ENCODE measurements at regions not wholly inside any gene's neighbourhood (a gene's known extent, or its start where the extent isn't known, plus 50 kb on each side); places are given as distances from the start of the nearest gene placed in this dataset.

GRCh38 chr5:24783596-24783995 is 138.8 kb upstream of the CDH10 start:
- DNase-seq (ENCODE audit: low read depth, low spot score), result no peak
- Histone ChIP-seq H3K9me3 (ENCODE audit: low read depth, low read length) (no peaks in the 10 kb centered on the region), H3K4me3 (no peak overlapping the region), H3K36me3 (ENCODE audit: insufficient read depth, low read length) (no peaks in the 10 kb centered on the region), H3K27ac (no peak overlapping the region), H3K9ac (ENCODE audit: insufficient read length) (no peak overlapping the region)
- TF ChIP-seq POLR2AphosphoS5 (IDR thresholded peaks at IDR 0.05; ENCODE audit: borderline replicate concordance, low read depth, low read length) (no peak), EZH2 (IDR thresholded peaks at IDR 0.05) (no peak), FOXP2 (optimal IDR thresholded peaks at IDR 0.05; ENCODE audit: control extremely low read depth, extremely low read length, insufficient read depth) (no peak)

- Histone ChIP-seq H3K9ac (ENCODE audit: insufficient read length) (no peak overlapping the region), H3K27ac (no peak overlapping the region), H3K9me3 (ENCODE audit: low read depth, low read length) (no peaks in the 10 kb centered on the region), H3K36me3 (ENCODE audit: insufficient read depth, low read length) (no peaks in the 10 kb centered on the region), H3K4me3 (no peak overlapping the region)
- no peak for TF ChIP-seq POLR2AphosphoS5 (IDR thresholded peaks at IDR 0.05; ENCODE audit: borderline replicate concordance, low read depth, low read length)
- TF ChIP-seq FOXP2 (optimal IDR thresholded peaks at IDR 0.05; ENCODE audit: control extremely low read depth, extremely low read length, insufficient read depth), result no peak
- no peak for TF ChIP-seq EZH2 (IDR thresholded peaks at IDR 0.05)
- DNase-seq (ENCODE audit: low read depth, low spot score), result no peak
Measured at GRCh38 chr5:24777392-24777791, 132.6 kb upstream of the CDH10 start.

DNA sequence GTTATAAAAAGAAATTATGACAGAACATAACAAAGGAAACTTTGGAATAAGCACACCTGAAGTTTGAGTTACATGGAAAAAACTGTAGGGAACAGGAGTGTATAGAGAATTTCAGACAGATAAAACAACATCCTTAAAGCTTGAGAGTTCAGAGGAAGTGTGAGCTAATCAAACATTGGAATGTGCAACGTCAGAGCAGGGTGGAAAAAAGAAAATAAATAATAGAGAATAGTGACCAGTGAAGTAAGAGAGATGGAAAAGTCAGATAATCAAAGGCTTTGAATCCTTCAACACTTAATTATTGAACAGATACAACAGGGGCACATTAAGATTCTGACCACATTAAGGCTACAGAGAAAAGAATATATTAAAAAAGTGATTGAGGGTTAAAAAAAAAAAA is 128.5 kb upstream of the CDH10 start:
- H3K4me3 ChIP-seq, result no peak overlapping the region
- H3K9ac ChIP-seq (ENCODE audit: insufficient read length), result no peak overlapping the region
- H3K9me3 ChIP-seq (ENCODE audit: low read depth, low read length), result no peaks in the 10 kb centered on the region
- H3K36me3 ChIP-seq (ENCODE audit: insufficient read depth, low read length), result no peaks in the 10 kb centered on the region
- TF ChIP-seq EZH2 (IDR thresholded peaks at IDR 0.05), result no peak
- TF ChIP-seq FOXP2 (optimal IDR thresholded peaks at IDR 0.05; ENCODE audit: control extremely low read depth, extremely low read length, insufficient read depth), result no peak
- TF ChIP-seq POLR2AphosphoS5 (IDR thresholded peaks at IDR 0.05; ENCODE audit: borderline replicate concordance, low read depth, low read length), result no peak
- H3K27ac ChIP-seq, result no peak overlapping the region
- no peak for DNase-seq (ENCODE audit: low read depth, low spot score)

DNA sequence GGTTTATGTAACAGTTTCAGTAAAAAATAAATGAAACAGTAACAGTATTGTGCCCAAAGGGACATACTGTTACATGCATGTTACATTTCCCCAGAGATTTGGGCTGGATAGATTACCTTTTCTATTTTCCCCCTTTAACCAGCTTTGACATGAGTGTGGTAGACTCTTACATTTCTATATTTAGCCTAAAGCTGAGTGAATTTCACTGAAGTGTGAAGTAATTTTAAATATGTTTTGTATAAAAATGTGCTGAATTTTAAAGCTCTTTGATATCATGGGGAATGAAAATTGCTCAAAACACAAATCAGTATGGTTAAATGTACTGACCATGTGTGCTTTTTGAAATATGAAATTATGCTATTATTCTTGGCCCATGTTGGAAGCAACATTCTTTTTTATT is 122.3 kb upstream of the CDH10 start:
- DNase-seq (ENCODE audit: low read depth, low spot score), result no peak
- Histone ChIP-seq H3K36me3 (ENCODE audit: insufficient read depth, low read length) (no peaks in the 10 kb centered on the region), H3K9me3 (ENCODE audit: low read depth, low read length) (no peaks in the 10 kb centered on the region), H3K4me3 (no peak overlapping the region), H3K27ac (no peak overlapping the region), H3K9ac (ENCODE audit: insufficient read length) (no peak overlapping the region)
- no peak for TF ChIP-seq POLR2AphosphoS5 (IDR thresholded peaks at IDR 0.05; ENCODE audit: borderline replicate concordance, low read depth, low read length)
- TF ChIP-seq EZH2 (IDR thresholded peaks at IDR 0.05), result no peak
- no peak for TF ChIP-seq FOXP2 (optimal IDR thresholded peaks at IDR 0.05; ENCODE audit: control extremely low read depth, extremely low read length, insufficient read depth)

- Histone ChIP-seq H3K27ac (no peak overlapping the region), H3K9me3 (ENCODE audit: low read depth, low read length) (no peaks in the 10 kb centered on the region), H3K9ac (ENCODE audit: insufficient read length) (no peak overlapping the region), H3K36me3 (ENCODE audit: insufficient read depth, low read length) (no peaks in the 10 kb centered on the region), H3K4me3 (no peak overlapping the region)
- TF ChIP-seq POLR2AphosphoS5 (IDR thresholded peaks at IDR 0.05; ENCODE audit: borderline replicate concordance, low read depth, low read length) (no peak), FOXP2 (optimal IDR thresholded peaks at IDR 0.05; ENCODE audit: control extremely low read depth, extremely low read length, insufficient read depth) (no peak), EZH2 (IDR thresholded peaks at IDR 0.05) (no peak)
- DNase-seq (ENCODE audit: low read depth, low spot score), result no peak
Measured at GRCh38 chr5:24765219-24765618, 120.4 kb upstream of the CDH10 start.

- TF ChIP-seq POLR2AphosphoS5 (IDR thresholded peaks at IDR 0.05; ENCODE audit: borderline replicate concordance, low read depth, low read length) (no peak), FOXP2 (optimal IDR thresholded peaks at IDR 0.05; ENCODE audit: control extremely low read depth, extremely low read length, insufficient read depth) (no peak), EZH2 (IDR thresholded peaks at IDR 0.05) (no peak)
- no peak overlapping the region for H3K4me3 ChIP-seq
- no peak overlapping the region for H3K27ac ChIP-seq
- no peak overlapping the region for H3K9ac ChIP-seq (ENCODE audit: insufficient read length)
- no peaks in the 10 kb centered on the region for H3K36me3 ChIP-seq (ENCODE audit: insufficient read depth, low read length)
- no peak for DNase-seq (ENCODE audit: low read depth, low spot score)
- no peaks in the 10 kb centered on the region for H3K9me3 ChIP-seq (ENCODE audit: low read depth, low read length)
Measured at GRCh38 chr5:24750355-24750754, 105.6 kb upstream of the CDH10 start.

DNA sequence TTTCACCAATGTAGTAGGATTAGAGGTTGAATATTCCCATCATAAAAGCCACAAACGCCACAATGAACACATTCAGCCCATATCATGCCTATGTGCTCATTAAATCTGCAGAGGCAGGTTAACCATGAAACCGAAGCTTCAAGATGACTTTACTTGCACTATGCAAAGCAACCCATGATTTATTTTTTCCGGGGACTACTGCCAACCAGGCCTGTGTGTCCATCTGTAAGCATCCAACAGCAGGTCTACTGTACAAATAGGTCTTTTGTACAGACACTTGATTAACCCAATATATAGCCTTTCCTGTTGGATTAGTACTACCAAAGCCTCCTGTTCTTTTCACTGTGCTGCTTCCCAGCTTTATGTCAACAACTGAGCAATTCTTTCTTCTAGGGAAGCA is 104.9 kb upstream of the CDH10 start:
- H3K36me3 ChIP-seq (ENCODE audit: insufficient read depth, low read length), result no peaks in the 10 kb centered on the region
- no peak overlapping the region for H3K9ac ChIP-seq (ENCODE audit: insufficient read length)
- H3K9me3 ChIP-seq (ENCODE audit: low read depth, low read length), result no peaks in the 10 kb centered on the region
- H3K4me3 ChIP-seq, result no peak overlapping the region
- TF ChIP-seq EZH2 (IDR thresholded peaks at IDR 0.05) (no peak), FOXP2 (optimal IDR thresholded peaks at IDR 0.05; ENCODE audit: control extremely low read depth, extremely low read length, insufficient read depth) (no peak), POLR2AphosphoS5 (IDR thresholded peaks at IDR 0.05; ENCODE audit: borderline replicate concordance, low read depth, low read length) (no peak)
- no peak overlapping the region for H3K27ac ChIP-seq
- no peak for DNase-seq (ENCODE audit: low read depth, low spot score)

GRCh38 chr5:24747327-24747726 is 102.5 kb upstream of the CDH10 start:
- TF ChIP-seq POLR2AphosphoS5 (IDR thresholded peaks at IDR 0.05; ENCODE audit: borderline replicate concordance, low read depth, low read length), result no peak
- no peak for TF ChIP-seq EZH2 (IDR thresholded peaks at IDR 0.05)
- TF ChIP-seq FOXP2 (optimal IDR thresholded peaks at IDR 0.05; ENCODE audit: control extremely low read depth, extremely low read length, insufficient read depth), result no peak
- H3K4me3 ChIP-seq, result no peak overlapping the region
- no peak for DNase-seq (ENCODE audit: low read depth, low spot score)

DNA sequence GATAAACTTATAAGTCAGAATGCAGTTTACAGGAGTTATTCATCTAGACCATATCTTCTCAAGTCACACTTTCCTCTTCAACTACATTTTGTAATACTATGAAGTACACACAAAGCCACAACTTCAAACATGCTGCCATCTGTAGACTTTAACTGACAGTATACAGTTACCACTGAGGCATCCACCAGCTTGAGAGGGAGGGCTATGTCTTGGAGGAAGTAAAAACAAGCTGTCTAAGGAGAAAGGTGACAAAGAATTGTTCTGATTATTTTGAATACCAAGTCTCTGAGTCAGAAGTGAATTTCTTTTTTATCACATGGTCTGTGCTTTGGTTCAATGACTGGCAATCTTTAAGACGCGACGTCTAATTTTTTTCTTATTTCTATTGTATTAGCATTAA is 97.6 kb upstream of the CDH10 start:
- H3K36me3 ChIP-seq (ENCODE audit: insufficient read depth, low read length), result no peaks in the 10 kb centered on the region
- TF ChIP-seq EZH2 (IDR thresholded peaks at IDR 0.05) (no peak), FOXP2 (optimal IDR thresholded peaks at IDR 0.05; ENCODE audit: control extremely low read depth, extremely low read length, insufficient read depth) (no peak), POLR2AphosphoS5 (IDR thresholded peaks at IDR 0.05; ENCODE audit: borderline replicate concordance, low read depth, low read length) (no peak)
- H3K27ac ChIP-seq, result no peak overlapping the region
- no peak overlapping the region for H3K9ac ChIP-seq (ENCODE audit: insufficient read length)
- H3K4me3 ChIP-seq, result no peak overlapping the region
- no peak for DNase-seq (ENCODE audit: low read depth, low spot score)
- H3K9me3 ChIP-seq (ENCODE audit: low read depth, low read length), result no peaks in the 10 kb centered on the region

More at GRCh38 chr5:24747327-24747726, 102.5 kb upstream of the CDH10 start:
- Histone ChIP-seq H3K36me3 (ENCODE audit: insufficient read depth, low read length) (no peaks in the 10 kb centered on the region), H3K9me3 (ENCODE audit: low read depth, low read length) (no peaks in the 10 kb centered on the region), H3K9ac (ENCODE audit: insufficient read length) (no peak overlapping the region), H3K27ac (no peak overlapping the region)

Data from SK-N-MC (cell line).